ENCODE measurements at regions not wholly inside any gene's neighbourhood (a gene's known extent, or its start where the extent isn't known, plus 50 kb on each side); places are given as distances from the start of the nearest gene placed in this dataset.

GRCh38 chr2:136212426-136213378 is 94.8 kb upstream of the CXCR4 start:
- H3K36me3 Mint-ChIP-seq (ENCODE audit: low read depth): peaks cover 8% of the 10 kb centered on the region
- peaks cover 1% of the 10 kb centered on the region for H3K27me3 Mint-ChIP-seq (ENCODE audit: low read depth)
- H3K4me1 Mint-ChIP-seq (ENCODE audit: low read depth): peaks cover 46% of the 10 kb centered on the region
- no peak for DNase-seq (ENCODE audit: low spot score)
- no peak overlapping the region for H3K4me3 Mint-ChIP-seq (ENCODE audit: low read depth)
- peak overlapping the region; percentile 52 for H3K27ac Mint-ChIP-seq
- intact Hi-C loops (cut with micrococcal nuclease): loop anchor here (1.0 to 5.0 kb wide), 4 partner anchors 26 to 150 kb away; partner anchors contain the start of gene CXCR4
- peaks cover 18% of the 10 kb centered on the region for H3K9me3 Mint-ChIP-seq

GRCh38 chr2:136211701-136212100 is 93.8 kb upstream of the CXCR4 start:
- no peak overlapping the region for H3K4me3 Mint-ChIP-seq (ENCODE audit: low read depth)
- no peaks in the 10 kb centered on the region for H3K27me3 Mint-ChIP-seq (ENCODE audit: low read depth)
- H3K4me1 Mint-ChIP-seq (ENCODE audit: low read depth): peaks cover 55% of the 10 kb centered on the region
- no peak for DNase-seq (ENCODE audit: low spot score)
- peaks cover 18% of the 10 kb centered on the region for H3K9me3 Mint-ChIP-seq
- peaks cover 8% of the 10 kb centered on the region for H3K36me3 Mint-ChIP-seq (ENCODE audit: low read depth)
- no peak overlapping the region for H3K27ac Mint-ChIP-seq
- intact Hi-C loops (cut with micrococcal nuclease): loop anchor here (1.0 to 5.0 kb wide), 3 partner anchors 79 to 151 kb away; partner anchors contain the start of gene CXCR4

DNA sequence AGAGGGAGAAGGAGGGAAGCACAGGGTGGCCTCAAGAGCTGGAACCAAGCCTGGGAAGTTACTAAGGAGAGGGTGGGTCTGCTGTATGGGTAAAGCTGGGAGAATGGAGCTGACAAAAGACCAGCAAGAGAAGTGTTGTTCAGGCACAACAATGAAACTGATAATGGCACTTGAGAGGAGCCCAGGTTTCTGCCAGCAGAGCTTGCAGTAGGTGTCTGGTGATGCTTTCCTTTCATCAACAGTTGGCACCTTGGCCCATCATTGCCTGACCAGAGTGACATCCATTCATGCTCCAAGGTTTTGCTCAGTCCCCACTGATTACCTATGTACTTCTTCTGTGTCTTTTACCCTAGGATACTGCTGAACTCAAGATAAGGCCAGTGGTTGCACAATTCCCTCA is 92.9 kb upstream of the CXCR4 start:
- H3K4me3 Mint-ChIP-seq (ENCODE audit: low read depth): no peak overlapping the region
- peaks cover 18% of the 10 kb centered on the region for H3K9me3 Mint-ChIP-seq
- intact Hi-C loops (cut with micrococcal nuclease): loop anchor here (5.0 kb wide), 1 partner anchor 151 kb away; no protein-coding TSS in a partner anchor
- no peak overlapping the region for H3K27ac Mint-ChIP-seq
- no peaks in the 10 kb centered on the region for H3K27me3 Mint-ChIP-seq (ENCODE audit: low read depth)
- H3K4me1 Mint-ChIP-seq (ENCODE audit: low read depth): peaks cover 60% of the 10 kb centered on the region
- peaks cover 8% of the 10 kb centered on the region for H3K36me3 Mint-ChIP-seq (ENCODE audit: low read depth)
- no peak for DNase-seq (ENCODE audit: low spot score)

DNA sequence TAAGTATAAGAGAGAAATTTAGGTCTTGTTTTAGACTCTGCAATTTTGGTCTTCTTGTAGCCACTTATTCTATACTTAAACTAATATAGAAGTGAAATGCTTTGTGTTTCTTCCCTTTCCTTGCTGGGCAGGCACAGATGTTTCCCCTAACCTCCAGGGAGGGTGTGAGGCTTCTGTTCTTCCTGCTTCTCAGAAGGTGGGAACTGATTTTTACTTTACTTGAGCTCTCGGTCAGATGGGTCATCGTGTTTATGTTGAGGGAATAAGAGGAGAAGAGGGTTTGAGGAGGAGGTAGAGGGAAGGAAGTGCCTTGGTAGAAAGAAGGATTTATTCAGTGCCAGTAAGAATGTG is 92.5 kb upstream of the CXCR4 start:
- H3K27ac Mint-ChIP-seq: no peak overlapping the region
- DNase-seq (ENCODE audit: low spot score): no peak
- intact Hi-C loops (cut with micrococcal nuclease): loop anchor here (5.0 kb wide), 1 partner anchor 152 kb away; no protein-coding TSS in a partner anchor
- no peak overlapping the region for H3K4me3 Mint-ChIP-seq (ENCODE audit: low read depth)
- peaks cover 20% of the 10 kb centered on the region for H3K9me3 Mint-ChIP-seq
- peaks cover 8% of the 10 kb centered on the region for H3K36me3 Mint-ChIP-seq (ENCODE audit: low read depth)
- no peaks in the 10 kb centered on the region for H3K27me3 Mint-ChIP-seq (ENCODE audit: low read depth)
- peaks cover 61% of the 10 kb centered on the region for H3K4me1 Mint-ChIP-seq (ENCODE audit: low read depth)

DNA sequence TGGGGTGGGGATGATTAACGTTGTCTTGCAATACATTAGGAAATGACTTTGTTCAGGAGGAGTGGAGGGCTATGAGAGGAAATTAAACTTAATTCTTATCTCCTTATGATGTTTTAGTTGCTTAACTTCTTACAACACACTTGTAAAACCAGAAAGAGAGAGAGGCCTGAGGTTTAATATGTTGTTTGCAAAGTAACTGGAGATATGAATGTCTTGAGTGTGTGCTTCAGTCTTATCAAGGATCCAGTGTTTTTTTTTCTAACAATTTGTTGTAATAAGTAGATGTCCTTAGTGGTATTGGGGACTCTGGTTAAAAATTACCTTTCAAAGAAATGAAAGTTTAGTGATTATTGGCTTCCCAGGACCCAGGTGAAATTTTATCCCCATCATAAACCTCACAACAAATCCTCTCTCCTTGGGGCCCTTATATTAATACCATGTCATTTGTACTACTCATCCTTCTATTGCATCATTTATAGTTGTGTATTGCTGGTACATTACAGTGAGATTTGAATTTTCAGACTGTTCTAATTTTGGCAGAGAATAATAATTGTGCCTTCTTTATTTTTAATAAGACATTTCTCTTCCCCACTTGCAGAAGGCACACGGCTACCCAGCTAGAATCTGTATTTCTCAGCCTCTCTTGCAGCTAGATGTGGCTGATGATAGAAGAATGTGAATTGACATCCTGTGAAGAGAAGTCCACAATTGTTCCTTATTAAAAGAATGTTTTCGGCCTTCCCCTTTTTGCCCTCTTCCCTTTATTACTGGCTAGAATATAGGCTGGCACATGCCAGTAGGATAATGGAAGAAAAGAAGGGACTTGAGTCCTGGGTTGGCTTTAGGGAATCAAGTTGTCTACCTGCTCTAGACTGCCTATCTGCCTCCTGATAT is 91.9 kb upstream of the CXCR4 start:
- peaks cover 8% of the 10 kb centered on the region for H3K36me3 Mint-ChIP-seq (ENCODE audit: low read depth)
- no peaks in the 10 kb centered on the region for H3K27me3 Mint-ChIP-seq (ENCODE audit: low read depth)
- no peak overlapping the region for H3K4me3 Mint-ChIP-seq (ENCODE audit: low read depth)
- no peak overlapping the region for H3K27ac Mint-ChIP-seq
- no peak for DNase-seq (ENCODE audit: low spot score)
- peaks cover 23% of the 10 kb centered on the region for H3K9me3 Mint-ChIP-seq
- H3K4me1 Mint-ChIP-seq (ENCODE audit: low read depth): peaks cover 61% of the 10 kb centered on the region
- intact Hi-C loops (cut with micrococcal nuclease): loop anchor here (5.0 kb wide), 1 partner anchor 152 kb away; no protein-coding TSS in a partner anchor

DNA sequence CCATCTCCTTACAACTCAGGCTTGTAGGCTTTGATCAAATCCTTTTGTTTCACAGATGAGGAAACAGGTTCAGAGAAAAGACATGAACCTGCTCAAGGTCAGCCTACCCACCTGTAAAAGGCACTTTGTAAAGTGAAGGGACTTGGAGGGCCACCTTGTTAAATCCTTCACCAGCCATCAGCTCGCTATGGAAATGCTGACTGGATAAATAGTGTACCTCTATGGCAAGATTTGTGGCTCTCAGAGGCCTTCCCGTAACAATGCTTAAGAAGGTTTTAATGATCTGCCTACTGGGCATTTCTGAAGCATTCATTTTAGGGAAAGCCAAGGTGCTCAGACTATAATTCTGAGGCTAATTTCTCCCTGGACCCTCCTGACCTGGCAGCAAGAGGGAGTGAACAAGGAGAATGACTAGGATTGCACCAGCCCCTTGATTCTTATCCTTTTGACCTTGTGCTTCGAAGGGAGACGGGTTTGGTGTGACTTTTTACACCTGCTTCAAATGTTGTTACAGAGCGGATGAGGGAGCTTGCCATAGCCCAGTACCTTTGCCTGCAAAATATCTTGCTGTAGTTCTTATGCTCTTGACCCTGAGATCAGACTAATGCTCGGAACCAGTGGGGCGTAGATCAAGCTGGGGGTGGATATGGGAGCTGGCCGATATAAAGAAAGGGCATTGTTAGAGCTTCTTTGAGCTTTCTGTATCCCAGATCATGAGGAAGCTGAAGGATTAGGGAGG is 90.9 kb upstream of the CXCR4 start:
- no peaks in the 10 kb centered on the region for H3K27me3 Mint-ChIP-seq (ENCODE audit: low read depth)
- intact Hi-C loops (cut with micrococcal nuclease): no loop called here
- H3K4me1 Mint-ChIP-seq (ENCODE audit: low read depth): peaks cover 55% of the 10 kb centered on the region
- no peak for DNase-seq (ENCODE audit: low spot score)
- H3K36me3 Mint-ChIP-seq (ENCODE audit: low read depth): peaks cover 8% of the 10 kb centered on the region
- H3K27ac Mint-ChIP-seq: no peak overlapping the region
- H3K4me3 Mint-ChIP-seq (ENCODE audit: low read depth): no peak overlapping the region
- H3K9me3 Mint-ChIP-seq: peaks cover 27% of the 10 kb centered on the region

GRCh38 chr2:136207665-136208064 is 89.7 kb upstream of the CXCR4 start:
- Mint-ChIP-seq H3K9me3 (peaks cover 31% of the 10 kb centered on the region), H3K4me3 (ENCODE audit: low read depth) (no peak overlapping the region), H3K4me1 (ENCODE audit: low read depth) (peaks cover 43% of the 10 kb centered on the region), H3K27me3 (ENCODE audit: low read depth) (no peaks in the 10 kb centered on the region), H3K36me3 (ENCODE audit: low read depth) (peaks cover 8% of the 10 kb centered on the region), H3K27ac (peak overlapping the region; percentile 85)
- DNase-seq (ENCODE audit: low spot score): no peak
- intact Hi-C loops (cut with micrococcal nuclease): loop anchor here (1.0 to 2.0 kb wide), 6 partner anchors 75 to 175 kb away; no protein-coding TSS in a partner anchor

- peak overlapping the region; percentile 28 for H3K4me3 Mint-ChIP-seq (ENCODE audit: low read depth)
- H3K4me1 Mint-ChIP-seq (ENCODE audit: low read depth): peaks cover 38% of the 10 kb centered on the region
- intact Hi-C loops (cut with micrococcal nuclease): loop anchor here (1.0 to 2.0 kb wide), 6 partner anchors 75 to 176 kb away; no protein-coding TSS in a partner anchor
These were observed 89.2 kb upstream of the CXCR4 start for GRCh38 chr2:136207030-136207623.

DNA sequence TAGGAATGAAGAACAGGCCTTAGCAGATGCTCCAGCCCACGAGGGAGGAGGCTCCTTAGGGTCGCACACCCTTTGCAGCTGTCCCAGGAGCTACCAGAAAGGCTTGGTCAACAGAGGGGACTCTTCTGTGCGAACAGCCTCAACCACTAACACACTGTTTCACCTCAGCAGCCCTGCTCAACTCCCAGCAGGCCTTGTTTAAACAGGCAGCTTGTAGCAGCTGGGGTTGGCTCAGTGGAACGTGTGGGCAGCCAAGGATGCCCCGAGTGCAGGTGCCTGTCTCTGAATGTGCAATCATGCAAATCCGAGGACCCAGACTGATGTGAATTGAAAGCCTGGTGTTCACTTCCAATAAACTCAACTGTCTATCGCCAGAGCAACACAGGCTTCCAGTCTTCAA is 88.7 kb upstream of the CXCR4 start:
- intact Hi-C loops (cut with micrococcal nuclease): loop anchor here (1.0 to 2.0 kb wide), 6 partner anchors 74 to 176 kb away; no protein-coding TSS in a partner anchor
- Mint-ChIP-seq H3K27ac (peak overlapping the region; percentile 85), H3K9me3 (peaks cover 39% of the 10 kb centered on the region), H3K4me1 (ENCODE audit: low read depth) (peaks cover 33% of the 10 kb centered on the region), H3K27me3 (ENCODE audit: low read depth) (no peaks in the 10 kb centered on the region), H3K4me3 (ENCODE audit: low read depth) (no peak overlapping the region), H3K36me3 (ENCODE audit: low read depth) (peaks cover 8% of the 10 kb centered on the region)
- no peak for DNase-seq (ENCODE audit: low spot score)

More at GRCh38 chr2:136207030-136207623, 89.2 kb upstream of the CXCR4 start:
- H3K27ac Mint-ChIP-seq: peak overlapping the region; percentile 85
- H3K27me3 Mint-ChIP-seq (ENCODE audit: low read depth): no peaks in the 10 kb centered on the region
- H3K36me3 Mint-ChIP-seq (ENCODE audit: low read depth): peaks cover 8% of the 10 kb centered on the region
- no peak for DNase-seq (ENCODE audit: low spot score)
- peaks cover 34% of the 10 kb centered on the region for H3K9me3 Mint-ChIP-seq

DNA sequence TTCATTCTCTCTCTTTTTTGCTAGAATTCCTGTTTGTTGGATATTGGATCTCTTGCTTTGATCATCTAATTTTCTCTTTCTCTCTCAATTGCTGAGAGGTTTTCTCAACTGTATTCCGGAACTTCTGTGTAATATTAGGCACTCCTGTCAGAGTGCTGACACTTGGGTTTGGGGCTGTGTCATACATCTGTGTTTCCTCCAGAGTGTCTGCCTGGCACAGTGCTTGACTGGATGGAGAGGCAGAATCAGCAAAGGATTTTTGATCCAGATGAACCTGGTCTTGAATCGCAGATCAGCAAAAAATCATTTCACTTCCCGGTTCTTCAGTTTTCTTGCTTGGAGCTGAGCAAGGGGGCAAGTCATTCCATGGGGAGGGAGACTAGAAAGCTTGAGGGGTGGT is 87.7 kb upstream of the CXCR4 start:
- Mint-ChIP-seq H3K4me1 (ENCODE audit: low read depth) (peaks cover 28% of the 10 kb centered on the region), H3K36me3 (ENCODE audit: low read depth) (peaks cover 7% of the 10 kb centered on the region), H3K27me3 (ENCODE audit: low read depth) (no peaks in the 10 kb centered on the region), H3K4me3 (ENCODE audit: low read depth) (no peak overlapping the region), H3K27ac (no peak overlapping the region), H3K9me3 (peaks cover 42% of the 10 kb centered on the region)
- DNase-seq (ENCODE audit: low spot score): no peak
- intact Hi-C loops (cut with micrococcal nuclease): loop anchor here (2.0 kb wide), 2 partner anchors 149 to 177 kb away; no protein-coding TSS in a partner anchor

DNA sequence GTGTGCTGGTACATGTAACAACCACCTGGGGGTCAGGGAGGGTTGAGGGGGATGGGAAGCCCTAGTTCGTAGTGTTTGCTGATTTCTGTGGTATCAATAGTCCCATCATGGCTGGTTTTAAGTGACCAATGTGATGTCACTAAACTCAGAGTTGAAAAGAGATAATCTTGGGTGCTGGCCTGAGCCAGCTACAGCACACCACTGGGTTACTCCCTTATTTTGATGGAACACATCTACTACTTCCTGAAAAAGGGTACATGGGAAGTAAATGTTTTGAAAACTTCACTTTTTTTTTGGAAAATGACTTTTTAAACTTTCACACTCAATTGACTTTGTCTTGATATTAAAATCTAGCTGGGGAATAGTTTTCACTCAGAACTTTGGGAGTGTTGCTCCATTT is 87.0 kb upstream of the CXCR4 start:
- no peak overlapping the region for H3K27ac Mint-ChIP-seq
- no peak overlapping the region for H3K4me3 Mint-ChIP-seq (ENCODE audit: low read depth)
- no peaks in the 10 kb centered on the region for H3K27me3 Mint-ChIP-seq (ENCODE audit: low read depth)
- H3K4me1 Mint-ChIP-seq (ENCODE audit: low read depth): peaks cover 25% of the 10 kb centered on the region
- DNase-seq (ENCODE audit: low spot score): no peak
- intact Hi-C loops (cut with micrococcal nuclease): no loop called here
- peaks cover 3% of the 10 kb centered on the region for H3K36me3 Mint-ChIP-seq (ENCODE audit: low read depth)
- peaks cover 37% of the 10 kb centered on the region for H3K9me3 Mint-ChIP-seq
